ENCODE measurements at regions not wholly inside any gene's neighbourhood (a gene's known extent, or its start where the extent isn't known, plus 50 kb on each side); places are given as distances from the start of the nearest gene placed in this dataset.

GRCh38 chr2:105473011-105473410 is 74.2 kb upstream of the FHL2 start:
- ATAC-seq: no peak
- Mint-ChIP-seq H3K27me3 (ENCODE audit: low read depth) (no peaks in the 10 kb centered on the region), H3K36me3 (no peaks in the 10 kb centered on the region), H3K9me3 (no peaks in the 10 kb centered on the region), H3K4me1 (peaks cover 10% of the 10 kb centered on the region), H3K4me3 (no peak overlapping the region), H3K27ac (no peak overlapping the region)
- ChIA-PET CTCF (no interaction called here), POLR2A (no interaction called here)
- DNase-seq (ENCODE audit: low spot score): no peak
- TF ChIP-seq ATF6 (CRISPR knock-in tag; IDR thresholded peaks at IDR 0.05): no peak
- TF ChIP-seq MYBL2 (CRISPR knock-in tag; IDR thresholded peaks at IDR 0.05): no peak
- TF ChIP-seq, protein P1, sequence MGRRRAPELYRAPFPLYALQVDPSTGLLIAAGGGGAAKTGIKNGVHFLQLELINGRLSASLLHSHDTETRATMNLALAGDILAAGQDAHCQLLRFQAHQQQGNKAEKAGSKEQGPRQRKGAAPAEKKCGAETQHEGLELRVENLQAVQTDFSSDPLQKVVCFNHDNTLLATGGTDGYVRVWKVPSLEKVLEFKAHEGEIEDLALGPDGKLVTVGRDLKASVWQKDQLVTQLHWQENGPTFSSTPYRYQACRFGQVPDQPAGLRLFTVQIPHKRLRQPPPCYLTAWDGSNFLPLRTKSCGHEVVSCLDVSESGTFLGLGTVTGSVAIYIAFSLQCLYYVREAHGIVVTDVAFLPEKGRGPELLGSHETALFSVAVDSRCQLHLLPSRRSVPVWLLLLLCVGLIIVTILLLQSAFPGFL (CRISPR knock-in tag; IDR thresholded peaks at IDR 0.05; ENCODE audit: borderline replicate concordance): no peak
- TF ChIP-seq ZNF425 (CRISPR knock-in tag; conservative IDR thresholded peaks at IDR 0.05): no peak
- TF ChIP-seq ERG (CRISPR knock-in tag; IDR thresholded peaks at IDR 0.05): no peak
- no peak for TF ChIP-seq FOXP1 (CRISPR knock-in tag; IDR thresholded peaks at IDR 0.05; ENCODE audit: borderline replicate concordance)
- TF ChIP-seq ZNF423 (CRISPR knock-in tag; IDR thresholded peaks at IDR 0.05): no peak
- TF ChIP-seq AFF4 (CRISPR knock-in tag; IDR thresholded peaks at IDR 0.05; ENCODE audit: borderline replicate concordance): no peak
- no peak for TF ChIP-seq USF2 (CRISPR knock-in tag; IDR thresholded peaks at IDR 0.05)
- no peak for TF ChIP-seq ELF4 (CRISPR knock-in tag; IDR thresholded peaks at IDR 0.05; ENCODE audit: low read depth)
- no peak for TF ChIP-seq SP1 (CRISPR knock-in tag; conservative IDR thresholded peaks at IDR 0.05)
- TF ChIP-seq, protein P2, sequence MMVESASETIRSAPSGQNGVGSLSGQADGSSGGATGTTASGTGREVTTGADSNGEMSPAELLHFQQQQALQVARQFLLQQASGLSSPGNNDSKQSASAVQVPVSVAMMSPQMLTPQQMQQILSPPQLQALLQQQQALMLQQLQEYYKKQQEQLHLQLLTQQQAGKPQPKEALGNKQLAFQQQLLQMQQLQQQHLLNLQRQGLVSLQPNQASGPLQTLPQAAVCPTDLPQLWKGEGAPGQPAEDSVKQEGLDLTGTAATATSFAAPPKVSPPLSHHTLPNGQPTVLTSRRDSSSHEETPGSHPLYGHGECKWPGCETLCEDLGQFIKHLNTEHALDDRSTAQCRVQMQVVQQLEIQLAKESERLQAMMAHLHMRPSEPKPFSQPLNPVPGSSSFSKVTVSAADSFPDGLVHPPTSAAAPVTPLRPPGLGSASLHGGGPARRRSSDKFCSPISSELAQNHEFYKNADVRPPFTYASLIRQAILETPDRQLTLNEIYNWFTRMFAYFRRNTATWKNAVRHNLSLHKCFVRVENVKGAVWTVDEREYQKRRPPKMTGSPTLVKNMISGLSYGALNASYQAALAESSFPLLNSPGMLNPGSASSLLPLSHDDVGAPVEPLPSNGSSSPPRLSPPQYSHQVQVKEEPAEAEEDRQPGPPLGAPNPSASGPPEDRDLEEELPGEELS (CRISPR knock-in tag; IDR thresholded peaks at IDR 0.05): no peak
- TF ChIP-seq, protein P3, sequence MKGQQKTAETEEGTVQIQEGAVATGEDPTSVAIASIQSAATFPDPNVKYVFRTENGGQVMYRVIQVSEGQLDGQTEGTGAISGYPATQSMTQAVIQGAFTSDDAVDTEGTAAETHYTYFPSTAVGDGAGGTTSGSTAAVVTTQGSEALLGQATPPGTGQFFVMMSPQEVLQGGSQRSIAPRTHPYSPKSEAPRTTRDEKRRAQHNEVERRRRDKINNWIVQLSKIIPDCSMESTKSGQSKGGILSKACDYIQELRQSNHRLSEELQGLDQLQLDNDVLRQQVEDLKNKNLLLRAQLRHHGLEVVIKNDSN (CRISPR knock-in tag; IDR thresholded peaks at IDR 0.05): no peak
- TF ChIP-seq PRRX2 (CRISPR knock-in tag; IDR thresholded peaks at IDR 0.05): no peak
- no peak for TF ChIP-seq IRF1 (CRISPR knock-in tag; IDR thresholded peaks at IDR 0.05)
- no peak for TF ChIP-seq RORB (CRISPR knock-in tag; IDR thresholded peaks at IDR 0.05)
- TF ChIP-seq ZNF121 (CRISPR knock-in tag; IDR thresholded peaks at IDR 0.05): no peak
- no peak for TF ChIP-seq ZNF317 (CRISPR knock-in tag; IDR thresholded peaks at IDR 0.05; ENCODE audit: borderline replicate concordance, low read depth)

Data from WTC11 (cell line).